Retina (tissue), 1 donor: ENCODE measurements at regions not wholly inside any gene's neighbourhood (a gene's known extent, or its start where the extent isn't known, plus 50 kb on each side); places are given as distances from the start of the nearest gene placed in this dataset.

Experiments used
- DNase-seq: peaks from one replicate; pipeline ENCODE4 v3.0.0-alpha.2; 2016

DNA sequence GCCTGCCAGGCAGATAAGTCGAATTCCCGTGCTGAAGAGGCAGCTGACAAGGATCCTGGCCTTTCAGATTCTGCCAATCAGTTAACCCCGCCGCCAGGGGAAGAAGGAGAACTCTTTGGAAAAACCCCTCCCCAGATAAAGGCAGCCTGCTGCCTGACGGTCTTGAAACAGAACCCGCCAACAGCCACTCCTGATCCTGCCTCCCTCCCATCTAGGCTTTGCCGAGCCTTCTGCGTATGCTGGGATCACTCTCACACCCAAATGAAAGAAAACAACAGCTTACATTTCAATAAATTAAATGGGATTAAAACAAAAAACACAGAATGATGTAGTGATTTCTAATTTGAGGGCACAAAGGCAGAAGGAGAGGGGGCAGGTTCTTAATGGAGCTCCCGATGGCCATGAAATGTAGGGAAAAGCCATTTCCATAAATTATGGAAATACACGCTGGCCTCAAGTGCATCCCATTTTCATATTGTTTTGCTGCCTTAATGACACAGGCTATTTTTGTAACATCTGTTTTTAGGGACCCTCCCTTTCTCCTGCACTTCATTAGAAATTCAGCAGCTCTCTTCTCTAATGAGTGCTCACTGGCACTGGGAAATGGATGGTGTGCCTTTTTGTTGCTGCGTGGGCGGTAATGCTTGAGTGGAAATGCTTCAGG is 319.1 kb downstream of the MED10 start:
- DNase-seq = peak; percentile 42

DNA sequence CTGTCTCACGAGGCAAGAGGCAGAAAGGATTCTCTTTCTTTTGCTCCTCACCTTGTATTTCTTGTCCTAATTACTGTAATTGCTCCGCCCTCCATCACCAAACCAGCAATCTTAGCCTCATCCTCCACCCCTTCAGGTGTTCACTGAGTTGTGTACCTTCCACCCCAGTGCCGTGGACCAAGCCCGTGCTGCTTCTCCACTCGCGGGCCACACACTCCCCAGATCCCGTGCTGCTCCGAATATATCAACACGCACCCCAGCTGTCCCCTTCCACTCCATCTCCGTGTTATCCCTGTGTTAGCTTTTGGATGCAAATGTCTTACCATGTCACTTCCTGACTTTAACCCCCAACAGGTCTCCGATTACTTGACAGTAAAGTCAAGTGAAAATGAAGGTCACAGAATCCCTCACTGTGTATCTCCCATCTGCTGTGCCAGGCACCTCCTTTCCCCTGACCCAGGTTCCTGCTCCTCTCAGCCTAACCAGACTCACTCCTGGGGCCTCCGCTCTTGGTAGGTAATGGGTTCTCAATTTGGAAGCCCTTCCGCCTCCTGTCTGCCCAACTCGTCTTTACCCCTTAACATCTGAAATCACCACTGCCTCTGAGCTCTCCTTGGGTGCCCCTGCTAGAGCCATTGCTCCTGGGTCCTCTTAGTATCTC is 320.2 kb downstream of the MED10 start:
- DNase-seq = no peak

DNA sequence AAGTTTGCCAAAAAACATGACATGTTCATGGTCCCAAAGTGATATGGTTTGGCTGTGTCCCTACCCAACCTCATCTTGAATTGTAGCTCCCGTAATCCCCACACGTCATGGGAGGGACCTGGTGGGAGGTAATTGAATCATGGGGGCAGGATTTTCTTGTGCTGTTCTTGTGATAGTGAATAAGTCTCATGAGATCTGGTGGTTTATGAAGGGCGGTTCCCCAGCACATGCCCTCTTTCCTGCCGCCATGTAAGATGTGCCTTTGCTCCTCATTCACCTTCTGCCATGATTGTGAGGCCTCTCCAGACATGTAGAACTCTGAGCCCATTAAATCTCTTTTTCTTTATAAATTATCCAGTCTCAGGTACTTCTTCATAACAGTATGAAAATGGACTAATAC is 322.1 kb downstream of the MED10 start:
- DNase-seq = no peak

DNA sequence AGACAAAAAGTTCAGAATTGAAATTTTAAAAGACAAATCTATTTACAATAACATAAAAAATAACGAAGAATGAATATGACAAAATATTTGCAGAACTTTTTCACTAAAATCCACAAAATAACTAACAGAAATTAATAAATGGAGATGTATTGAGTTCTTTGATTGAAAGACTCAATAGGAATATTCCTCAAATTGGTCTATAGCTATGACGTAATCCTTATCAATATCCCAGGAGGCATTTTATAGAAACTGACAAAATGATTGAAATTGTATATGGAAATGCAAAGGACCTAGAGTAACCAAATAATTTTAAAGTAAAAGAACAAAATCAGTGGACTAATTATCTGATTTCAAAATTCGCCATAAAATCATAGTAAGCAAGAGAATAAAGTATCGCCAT is 328.7 kb downstream of the MED10 start:
- DNase-seq = no peak

DNA sequence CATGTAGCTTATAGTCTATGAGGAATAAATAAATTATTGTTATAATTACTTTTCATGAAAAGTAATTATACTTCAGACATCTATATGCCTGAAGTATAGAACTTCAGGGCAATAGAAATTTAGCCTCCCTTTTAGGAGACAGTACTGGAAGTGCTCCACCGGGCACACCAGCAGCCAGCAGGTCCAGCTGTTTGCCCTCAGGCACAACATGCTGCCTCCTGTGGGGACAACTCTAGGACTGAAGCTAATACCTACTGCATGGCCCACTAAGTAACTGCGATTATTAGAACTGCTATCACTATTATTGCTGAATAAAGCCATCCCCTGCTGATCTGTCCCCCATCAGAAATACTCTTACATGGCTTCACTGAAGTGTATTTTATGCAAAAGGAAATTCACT is 329.6 kb downstream of the MED10 start:
- DNase-seq = no peak

DNA sequence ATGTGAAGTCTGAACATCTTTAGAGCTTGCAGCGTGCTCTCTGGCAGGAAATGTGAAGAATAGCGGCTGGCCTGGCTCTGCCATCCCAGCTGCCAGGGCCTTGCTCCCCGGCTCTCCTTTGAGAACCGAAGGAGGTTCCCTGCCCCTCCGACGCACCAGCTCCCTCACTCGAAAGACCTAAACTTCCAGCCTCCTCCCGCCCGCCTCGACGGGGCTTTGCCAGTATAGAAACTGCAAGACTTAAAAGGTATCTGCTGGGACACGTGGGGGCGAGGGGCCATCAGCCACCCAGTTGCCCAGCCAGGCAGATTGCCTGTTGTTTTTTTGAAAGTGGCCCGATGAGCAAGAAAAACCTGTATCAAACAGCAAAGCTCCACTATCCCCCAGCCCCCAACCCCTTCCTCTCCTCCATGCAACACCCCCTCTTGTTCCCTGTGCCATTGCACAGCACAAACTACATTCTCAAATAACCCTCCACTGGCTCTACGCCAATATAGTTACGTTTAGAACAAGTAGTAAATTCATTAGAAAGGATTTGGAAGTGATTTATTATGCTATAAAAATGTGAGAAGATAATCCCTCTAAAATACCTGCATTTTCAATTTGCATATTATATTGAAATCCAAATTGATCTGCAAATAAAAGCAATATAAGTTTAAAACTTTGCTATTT is 331.9 kb downstream of the MED10 start:
- DNase-seq = no peak

DNA sequence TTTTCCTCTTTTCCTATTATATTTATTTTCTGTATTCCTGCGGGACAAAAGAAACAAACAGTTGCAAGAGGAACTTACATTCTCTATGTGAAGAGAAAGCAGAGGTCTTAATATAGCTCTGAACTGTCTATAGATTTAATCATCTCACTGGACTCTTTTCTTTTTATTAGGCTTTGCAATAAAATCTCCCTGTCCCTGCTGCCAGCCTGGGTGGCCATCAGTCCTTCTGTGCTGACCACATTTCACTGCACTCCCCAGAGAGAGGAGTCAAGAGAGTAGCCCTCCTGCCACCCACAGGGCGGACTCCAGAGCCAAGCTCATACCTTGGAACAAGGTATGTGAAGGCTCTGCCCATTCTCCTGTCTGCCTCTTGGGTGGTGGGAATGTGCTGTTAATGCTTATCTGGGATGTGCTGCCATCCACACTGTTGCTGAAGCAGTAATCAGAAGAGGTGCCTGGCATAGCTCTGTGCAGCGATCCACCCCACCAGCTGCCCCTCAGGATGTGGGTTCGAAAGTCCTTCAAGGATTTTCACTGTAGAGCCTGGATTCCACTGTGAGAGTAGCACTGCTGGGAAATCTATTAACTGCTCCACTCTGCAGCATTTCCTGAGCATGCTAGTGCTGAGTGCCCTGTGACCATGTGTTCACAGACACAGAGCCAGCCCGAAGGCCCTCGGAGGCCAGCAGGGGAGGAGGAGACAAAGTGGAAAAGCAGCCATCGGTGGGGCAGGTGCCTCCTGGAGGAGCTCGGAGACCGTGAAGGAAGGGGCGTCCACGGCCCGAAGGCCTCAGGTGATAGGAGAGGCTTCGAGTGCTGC is 334.6 kb downstream of the MED10 start:
- DNase-seq = peak; percentile 26

GRCh38 chr5:6041977-6042550 is 336.3 kb downstream of the MED10 start:
- DNase-seq = peak; percentile 48

- DNase-seq = no peak
These were observed 339.2 kb downstream of the MED10 start for GRCh38 chr5:6039111-6039510.

- DNase-seq = no peak
These were observed 342.3 kb downstream of the MED10 start for GRCh38 chr5:6036006-6036405.

- no peak for DNase-seq
These were observed 348.5 kb downstream of the MED10 start for GRCh38 chr5:6029811-6030271.

- DNase-seq = no peak
These were observed 351.5 kb downstream of the MED10 start for GRCh38 chr5:6026766-6027406.

DNA sequence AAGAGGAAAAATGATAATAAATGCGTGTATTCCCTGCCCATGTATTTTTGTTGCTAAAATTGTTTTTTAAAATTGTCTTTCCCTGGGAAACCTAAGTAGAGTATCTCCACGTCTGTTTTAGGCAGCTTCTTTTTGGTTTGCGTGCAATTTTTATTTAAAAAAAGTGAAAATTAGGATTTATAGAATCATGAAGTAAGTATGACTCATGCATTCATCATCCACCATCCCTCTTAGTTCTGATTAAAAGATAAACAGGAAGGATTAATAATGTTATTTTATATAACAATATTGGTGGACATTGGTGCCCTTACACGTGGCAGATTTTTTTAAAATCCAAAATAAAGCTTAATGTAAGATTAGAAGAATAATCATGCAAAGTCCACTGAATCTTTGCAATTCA is 358.7 kb downstream of the MED10 start:
- DNase-seq = no peak

GRCh38 chr5:6013506-6013905 is 364.8 kb downstream of the MED10 start:
- DNase-seq = no peak

GRCh38 chr5:6011199-6011598 is 367.1 kb downstream of the MED10 start:
- no peak for DNase-seq

- no peak for DNase-seq
These were observed 371.5 kb downstream of the MED10 start for GRCh38 chr5:6006838-6007314.

GRCh38 chr5:6003040-6003825 is 375.1 kb downstream of the MED10 start:
- no peak for DNase-seq

DNA sequence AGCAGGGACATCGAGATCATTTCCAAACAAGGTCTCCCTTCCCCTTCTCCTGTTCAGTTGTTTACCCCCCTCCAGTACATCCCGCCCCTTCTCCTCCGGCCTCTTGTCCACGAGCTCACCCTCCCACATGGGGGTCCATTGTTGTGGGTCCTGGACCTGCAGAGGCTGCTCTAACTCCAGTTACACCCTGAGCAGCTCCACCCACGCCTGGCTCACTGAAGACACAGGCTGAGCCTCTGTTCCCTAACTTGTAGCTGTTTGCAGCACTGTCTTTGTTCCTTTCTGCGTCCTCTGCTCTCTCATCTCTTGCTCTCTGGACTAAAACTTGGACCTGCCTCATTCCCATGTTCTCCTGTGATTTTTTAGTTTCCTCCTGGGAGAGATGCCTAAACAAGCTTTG is 377.5 kb downstream of the MED10 start:
- DNase-seq = no peak

GRCh38 chr5:5995819-5996218 is 382.5 kb downstream of the MED10 start:
- DNase-seq = no peak

GRCh38 chr5:5986492-5987178 is 391.7 kb downstream of the MED10 start:
- no peak for DNase-seq

GRCh38 chr5:5985332-5985731 is 393.0 kb downstream of the MED10 start:
- no peak for DNase-seq
